NB4 (cell line): ENCODE measurements at regions not wholly inside any gene's neighbourhood (a gene's known extent, or its start where the extent isn't known, plus 50 kb on each side); places are given as distances from the start of the nearest gene placed in this dataset.

Experiments
- CTCF ChIP-seq: IDR thresholded peaks from one replicate; pipeline ENCODE4 v1.5.1; 2012; ENCODE audit warnings: low read depth, low read length
- MYC ChIP-seq: IDR thresholded peaks from 2 replicates; pipeline ENCODE4 v1.6.1; 2011; ENCODE audit warnings: low read depth, low read length
- POLR2A ChIP-seq: IDR thresholded peaks from 2 replicates; pipeline ENCODE4 v1.6.1; 2011; ENCODE audit warnings: mild to moderate bottlenecking; ENCODE audit not compliant: insufficient read length; ENCODE audit errors: extremely low read depth

- TF ChIP-seq POLR2A (no peak), CTCF (no peak), MYC (no peak)
Observed at GRCh38 chr6:94735270-94735669, 842.1 kb upstream of the MANEA start.
